ENCODE measurements at regions not wholly inside any gene's neighbourhood (a gene's known extent, or its start where the extent isn't known, plus 50 kb on each side); places are given as distances from the start of the nearest gene placed in this dataset.

- no peak for TF ChIP-seq ZNF70 (CRISPR knock-in tag; IDR thresholded peaks at IDR 0.05)
- TF ChIP-seq POU6F1 (CRISPR knock-in tag; IDR thresholded peaks at IDR 0.05; ENCODE audit: borderline replicate concordance, low read depth): no peak
- no peak for ATAC-seq
Observed at GRCh38 chr4:24226667-24227066, 336.8 kb upstream of the PPARGC1A start.

GRCh38 chr4:24226023-24226422 is 336.2 kb upstream of the PPARGC1A start:
- no peak for ATAC-seq
- no peak for TF ChIP-seq SNAI2 (CRISPR knock-in tag; IDR thresholded peaks at IDR 0.05)
- TF ChIP-seq OSR1 (CRISPR knock-in tag; IDR thresholded peaks at IDR 0.05): no peak
- no peak for TF ChIP-seq TOX (CRISPR knock-in tag; IDR thresholded peaks at IDR 0.05; ENCODE audit: borderline replicate concordance)
- TF ChIP-seq ZNF8 (CRISPR knock-in tag; IDR thresholded peaks at IDR 0.05): no peak
- no peak for TF ChIP-seq TSHZ2 (CRISPR knock-in tag; IDR thresholded peaks at IDR 0.05)
- no peak for TF ChIP-seq BACH2 (CRISPR knock-in tag; IDR thresholded peaks at IDR 0.05; ENCODE audit: borderline replicate concordance)
- no peak for TF ChIP-seq ZNF565 (CRISPR knock-in tag; conservative IDR thresholded peaks at IDR 0.05; ENCODE audit: low read depth)
- no peak for TF ChIP-seq ZFP3 (CRISPR knock-in tag; IDR thresholded peaks at IDR 0.05)
- TF ChIP-seq ARNTL (CRISPR knock-in tag; IDR thresholded peaks at IDR 0.05; ENCODE audit: borderline replicate concordance, low read depth): no peak
- no peak for TF ChIP-seq CSRNP3 (CRISPR knock-in tag; IDR thresholded peaks at IDR 0.05)
- no peak for TF ChIP-seq ISL1 (CRISPR knock-in tag; IDR thresholded peaks at IDR 0.05)
- no peak for TF ChIP-seq PPARA (CRISPR knock-in tag; IDR thresholded peaks at IDR 0.05; ENCODE audit: borderline replicate concordance)
- TF ChIP-seq PATZ1 (CRISPR knock-in tag; IDR thresholded peaks at IDR 0.05; ENCODE audit: borderline replicate concordance): no peak
- no peak for TF ChIP-seq ESRRG (CRISPR knock-in tag; IDR thresholded peaks at IDR 0.05)
- no peak for TF ChIP-seq ZC3H10 (CRISPR knock-in tag; IDR thresholded peaks at IDR 0.05)
- no peak for TF ChIP-seq ZFP30 (CRISPR knock-in tag; IDR thresholded peaks at IDR 0.05)
- no peak for TF ChIP-seq CREB5 (CRISPR knock-in tag; IDR thresholded peaks at IDR 0.05; ENCODE audit: low read depth)
- no peak for TF ChIP-seq ZNF70 (CRISPR knock-in tag; IDR thresholded peaks at IDR 0.05)

- ATAC-seq: no peak
- no peak for TF ChIP-seq OSR1 (CRISPR knock-in tag; IDR thresholded peaks at IDR 0.05)
- TF ChIP-seq ZFP3 (CRISPR knock-in tag; IDR thresholded peaks at IDR 0.05): no peak
- no peak for TF ChIP-seq CSRNP3 (CRISPR knock-in tag; IDR thresholded peaks at IDR 0.05)
- no peak for TF ChIP-seq BACH2 (CRISPR knock-in tag; IDR thresholded peaks at IDR 0.05; ENCODE audit: borderline replicate concordance)
- TF ChIP-seq CSDC2 (CRISPR knock-in tag; IDR thresholded peaks at IDR 0.05): no peak
- no peak for TF ChIP-seq TSHZ2 (CRISPR knock-in tag; IDR thresholded peaks at IDR 0.05)
- no peak for TF ChIP-seq CREB5 (CRISPR knock-in tag; IDR thresholded peaks at IDR 0.05; ENCODE audit: low read depth)
- no peak for TF ChIP-seq PPARA (CRISPR knock-in tag; IDR thresholded peaks at IDR 0.05; ENCODE audit: borderline replicate concordance)
- TF ChIP-seq GLIS3 (CRISPR knock-in tag; IDR thresholded peaks at IDR 0.05): no peak
- no peak for TF ChIP-seq ZC3H10 (CRISPR knock-in tag; IDR thresholded peaks at IDR 0.05)
Observed at GRCh38 chr4:24224446-24224845, 334.6 kb upstream of the PPARGC1A start.
